ENCODE measurements at regions not wholly inside any gene's neighbourhood (a gene's known extent, or its start where the extent isn't known, plus 50 kb on each side); places are given as distances from the start of the nearest gene placed in this dataset.

GRCh38 chr13:84439108-84439507 is 556.8 kb upstream of the SLITRK1 start:
- DNase-seq (ENCODE audit: low spot score), result no peak
- POLR2A ChIA-PET, result no interaction called here
- H3K4me1 ChIP-seq (ENCODE audit: insufficient read depth, low read length, poor library complexity, severe bottlenecking), result no peaks in the 10 kb centered on the region
- CTCF ChIA-PET (ENCODE audit: unreplicated experiment), result no interaction called here
- no peak overlapping the region for H2AFZ ChIP-seq (ENCODE audit: low read length)
- H3K9me3 ChIP-seq (ENCODE audit: low read length), result no peaks in the 10 kb centered on the region
- no peak overlapping the region for H3K4me2 ChIP-seq (ENCODE audit: low read length)
- H3K27ac ChIP-seq (ENCODE audit: low read depth, low read length, poor library complexity, severe bottlenecking), result no peak overlapping the region
- TF ChIP-seq EZH2phosphoT487 (IDR thresholded peaks at IDR 0.05; ENCODE audit: borderline replicate concordance, low read depth, low read length), result no peak
- TF ChIP-seq CTCF (conservative IDR thresholded peaks at IDR 0.05; ENCODE audit: low read length), result no peak
- intact Hi-C loops (cut with micrococcal nuclease; ENCODE audit: unreplicated experiment), result no loop called here
- H4K20me1 ChIP-seq (ENCODE audit: insufficient read depth, low read length), result no peaks in the 10 kb centered on the region
- H3K4me3 ChIP-seq (ENCODE audit: low read depth, low read length, poor library complexity, severe bottlenecking), result no peak overlapping the region
- H3K79me2 ChIP-seq (ENCODE audit: insufficient read depth, low read depth, low read length), result no peaks in the 10 kb centered on the region
- H3K36me3 ChIP-seq (ENCODE audit: insufficient read depth, low read length), result no peaks in the 10 kb centered on the region
- no TSS peak for BruUV-seq (replicated peaks)
- H3K9me2 ChIP-seq (ENCODE audit: insufficient read depth, low read length), result no peaks in the 10 kb centered on the region

- Histone ChIP-seq H3K9me2 (ENCODE audit: insufficient read depth, low read length) (no peaks in the 10 kb centered on the region), H3K36me3 (ENCODE audit: insufficient read depth, low read length) (no peaks in the 10 kb centered on the region), H3K79me2 (ENCODE audit: insufficient read depth, low read depth, low read length) (no peaks in the 10 kb centered on the region), H3K4me2 (ENCODE audit: low read length) (no peak overlapping the region), H3K4me3 (ENCODE audit: low read depth, low read length, poor library complexity, severe bottlenecking) (no peak overlapping the region), H3K9me3 (ENCODE audit: low read length) (no peaks in the 10 kb centered on the region), H3K27ac (ENCODE audit: low read depth, low read length, poor library complexity, severe bottlenecking) (no peak overlapping the region), H3K4me1 (ENCODE audit: insufficient read depth, low read length, poor library complexity, severe bottlenecking) (no peaks in the 10 kb centered on the region), H2AFZ (ENCODE audit: low read length) (no peak overlapping the region), H4K20me1 (ENCODE audit: insufficient read depth, low read length) (no peaks in the 10 kb centered on the region)
- TF ChIP-seq EZH2phosphoT487 (IDR thresholded peaks at IDR 0.05; ENCODE audit: borderline replicate concordance, low read depth, low read length), result no peak
- TF ChIP-seq CTCF (conservative IDR thresholded peaks at IDR 0.05; ENCODE audit: low read length), result no peak
- DNase-seq (ENCODE audit: low spot score), result no peak
- BruUV-seq (replicated peaks), result no TSS peak
- intact Hi-C loops (cut with micrococcal nuclease; ENCODE audit: unreplicated experiment), result no loop called here
- ChIA-PET CTCF (ENCODE audit: unreplicated experiment) (no interaction called here), POLR2A (no interaction called here)
Measured at GRCh38 chr13:84433024-84433423, 550.8 kb upstream of the SLITRK1 start.

- Histone ChIP-seq H3K27ac (ENCODE audit: low read depth, low read length, poor library complexity, severe bottlenecking) (no peak overlapping the region), H2AFZ (ENCODE audit: low read length) (no peak overlapping the region), H3K9me3 (ENCODE audit: low read length) (no peaks in the 10 kb centered on the region), H3K4me1 (ENCODE audit: insufficient read depth, low read length, poor library complexity, severe bottlenecking) (no peaks in the 10 kb centered on the region), H3K79me2 (ENCODE audit: insufficient read depth, low read depth, low read length) (no peaks in the 10 kb centered on the region), H3K36me3 (ENCODE audit: insufficient read depth, low read length) (no peaks in the 10 kb centered on the region), H3K4me2 (ENCODE audit: low read length) (no peak overlapping the region), H3K4me3 (ENCODE audit: low read depth, low read length, poor library complexity, severe bottlenecking) (no peak overlapping the region), H3K9me2 (ENCODE audit: insufficient read depth, low read length) (no peaks in the 10 kb centered on the region), H4K20me1 (ENCODE audit: insufficient read depth, low read length) (no peaks in the 10 kb centered on the region)
- POLR2A ChIA-PET, result interaction anchor here (0.7 to 0.9 kb wide), 4 partner anchors 49 to 1468 kb away, joined by 3 read pairs; no protein-coding TSS in a partner anchor
- CTCF ChIA-PET (ENCODE audit: unreplicated experiment), result no interaction called here
- no peak for DNase-seq (ENCODE audit: low spot score)
- no peak for TF ChIP-seq CTCF (conservative IDR thresholded peaks at IDR 0.05; ENCODE audit: low read length)
- no peak for TF ChIP-seq EZH2phosphoT487 (IDR thresholded peaks at IDR 0.05; ENCODE audit: borderline replicate concordance, low read depth, low read length)
- no TSS peak for BruUV-seq (replicated peaks)
- intact Hi-C loops (cut with micrococcal nuclease; ENCODE audit: unreplicated experiment), result no loop called here
Measured at GRCh38 chr13:84431646-84432045, 549.4 kb upstream of the SLITRK1 start.
